Fibroblast of gingiva (primary cell): ENCODE measurements at regions not wholly inside any gene's neighbourhood (a gene's known extent, or its start where the extent isn't known, plus 50 kb on each side); places are given as distances from the start of the nearest gene placed in this dataset.
A peak's percentile ranks its signal among the peaks of the same experiment; 100 is the strongest.
"Not testable (repeated sequence)": the region's sequence is repeated elsewhere in the genome, so short reads cannot be mapped to it uniquely, and the experiment has no call there.

Experiments used
- DNase-seq: peaks from one replicate; pipeline ENCODE4 v3.0.0-alpha.2; 2011; ENCODE audit warnings: low read depth

- no peak for DNase-seq
These were observed 408.3 kb upstream of the RGMB start for GRCh38 chr5:98365126-98365525.

GRCh38 chr5:98368141-98368540, 405.3 kb upstream of the RGMB start:
- no peak for DNase-seq

GRCh38 chr5:98372351-98372750, 401.1 kb upstream of the RGMB start:
- DNase-seq, result peak; percentile 11

- no peak for DNase-seq
These were observed 381.4 kb upstream of the RGMB start for GRCh38 chr5:98391921-98392625.

- DNase-seq, result not testable (repeated sequence)
These were observed 380.3 kb upstream of the RGMB start for GRCh38 chr5:98393205-98393604.

- peak; percentile 94 for DNase-seq
These were observed 376.4 kb upstream of the RGMB start for GRCh38 chr5:98397081-98397480.

GRCh38 chr5:98398465-98398864, 375.0 kb upstream of the RGMB start:
- DNase-seq, result no peak

- DNase-seq, result no peak
These were observed 371.8 kb upstream of the RGMB start for GRCh38 chr5:98401656-98402055.

GRCh38 chr5:98402130-98402529, 371.3 kb upstream of the RGMB start:
- DNase-seq, result no peak

- peak; percentile 19 for DNase-seq
These were observed 370.3 kb upstream of the RGMB start for GRCh38 chr5:98403131-98403530.

- peak; percentile 91 for DNase-seq
These were observed 358.5 kb upstream of the RGMB start for GRCh38 chr5:98414938-98415337.

GRCh38 chr5:98415663-98416062, 357.8 kb upstream of the RGMB start:
- no peak for DNase-seq

- DNase-seq, result peak; percentile 24
These were observed 356.9 kb upstream of the RGMB start for GRCh38 chr5:98416541-98416940.

GRCh38 chr5:98419825-98420224, 353.6 kb upstream of the RGMB start:
- no peak for DNase-seq

- peak; percentile 88 for DNase-seq
These were observed 348.6 kb upstream of the RGMB start for GRCh38 chr5:98424681-98425450.

GRCh38 chr5:98425640-98426039, 347.8 kb upstream of the RGMB start:
- peak; percentile 53 for DNase-seq

- DNase-seq, result peak; percentile 97
These were observed 344.7 kb upstream of the RGMB start for GRCh38 chr5:98428806-98429205.

GRCh38 chr5:98432378-98432777, 341.1 kb upstream of the RGMB start:
- no peak for DNase-seq

- peak; percentile 9 for DNase-seq
These were observed 340.4 kb upstream of the RGMB start for GRCh38 chr5:98433022-98433421.

GRCh38 chr5:98433673-98434072, 339.8 kb upstream of the RGMB start:
- no peak for DNase-seq

- no peak for DNase-seq
These were observed 336.8 kb upstream of the RGMB start for GRCh38 chr5:98436667-98437066.

GRCh38 chr5:98442448-98442847, 331.0 kb upstream of the RGMB start:
- no peak for DNase-seq

- no peak for DNase-seq
These were observed 329.6 kb upstream of the RGMB start for GRCh38 chr5:98443881-98444280.

- no peak for DNase-seq
These were observed 320.2 kb upstream of the RGMB start for GRCh38 chr5:98453296-98453695.
